ENCODE measurements at regions not wholly inside any gene's neighbourhood (a gene's known extent, or its start where the extent isn't known, plus 50 kb on each side); places are given as distances from the start of the nearest gene placed in this dataset.

GRCh38 chr13:26819046-26819445 is 58.5 kb upstream of the GPR12 start:
- H3K36me3 ChIP-seq (ENCODE audit: control insufficient read depth in 2 of 4, insufficient read depth in 4 of 4, low read length in 3 of 4): no peaks in the 10 kb centered on the region
- H3K9me3 ChIP-seq (ENCODE audit: insufficient read depth in 2 of 2, low read depth in 1 of 2, low read length in 1 of 2): no peaks in the 10 kb centered on the region
- no peak overlapping the region for H3K9ac ChIP-seq (replicated peaks in 1 of 4; ENCODE audit: extremely low read depth in 1 of 4, low read depth in 3 of 4, low read length in 3 of 4)
- no peaks in the 10 kb centered on the region for H4K20me1 ChIP-seq (replicated peaks in 1 of 2; ENCODE audit: control insufficient read depth in 1 of 2, insufficient read depth in 2 of 2, low read length in 2 of 2)
- H4K8ac ChIP-seq (ENCODE audit: extremely low read depth, insufficient read depth, low read length): no peak overlapping the region; the same call in 1 of the 2 replicates
- H3K27ac ChIP-seq (ENCODE audit: low read depth, low read length): no peak overlapping the region
- POLR2A ChIA-PET (ENCODE audit: partially characterized antibody): no interaction called here
- H3K23me2 ChIP-seq (ENCODE audit: low read depth, low read length): no peaks in the 10 kb centered on the region
- no peak overlapping the region for H3K18ac ChIP-seq (ENCODE audit: extremely low read depth, low read length)
- H4K91ac ChIP-seq (replicated peaks; ENCODE audit: insufficient read length, low read length): no peak overlapping the region
- no peak overlapping the region for H2BK20ac ChIP-seq (ENCODE audit: low read length)
- no peak overlapping the region for H4K5ac ChIP-seq (ENCODE audit: insufficient read length, low read depth, low read length)
- no peak overlapping the region for H2BK12ac ChIP-seq (ENCODE audit: low read depth, low read length)
- H2BK5ac ChIP-seq (ENCODE audit: low read depth, low read length): no peak overlapping the region
- H3K79me1 ChIP-seq (ENCODE audit: low read depth, low read length): no peaks in the 10 kb centered on the region
- no peak overlapping the region for H3K4me2 ChIP-seq (ENCODE audit: insufficient read depth in 1 of 2, low read depth in 2 of 2, low read length in 2 of 2)
- no peak overlapping the region for H2BK15ac ChIP-seq (ENCODE audit: low read length)
- H3K14ac ChIP-seq (ENCODE audit: insufficient read length): no peak overlapping the region
- H3K23ac ChIP-seq (ENCODE audit: insufficient read length): no peak overlapping the region
- no peak overlapping the region for H3K4ac ChIP-seq (replicated peaks; ENCODE audit: insufficient read length, low read depth, low read length)
- no peak overlapping the region for H3K4me3 ChIP-seq (ENCODE audit: extremely low read depth in 1 of 4, insufficient read depth in 2 of 4, low read depth in 3 of 4, low read length in 4 of 4)
- WGBS, 2 experiments (ENCODE audit: extremely low coverage in 1 of 2, insufficient coverage in 1 of 2, insufficient read length in 1 of 2, insufficient replicate concordance in 2 of 2, low coverage in 1 of 2, low lambda C conversion rate in 2 of 2, missing lambda C conversion rate in 1 of 2): 94% methylated on average over 3 of the region's 3 CpGs; no CpG with 5 or more reads in 1 of the 2 experiments
- no peak overlapping the region for H3K56ac ChIP-seq (replicated peaks; ENCODE audit: insufficient read length, low read depth, low read length)
- FAIRE-seq (no peak), DNase-seq (ENCODE audit: low read depth in 1 of 2, low spot score in 2 of 2) (no peak)
- H3K79me2 ChIP-seq (ENCODE audit: control insufficient read depth in 1 of 2, insufficient read depth in 2 of 2, low read length in 2 of 2): no peaks in the 10 kb centered on the region
- no peak overlapping the region for H2AK5ac ChIP-seq (ENCODE audit: low read depth, low read length)
- CTCF ChIA-PET (ENCODE audit: partially characterized antibody): interaction anchor here (0.7 to 1.0 kb wide), 4 partner anchors 15 to 106 kb away, joined by 3 read pairs; no protein-coding TSS in a partner anchor
- H3K27me3 ChIP-seq (replicated peaks in 1 of 4; ENCODE audit: control insufficient read depth in 3 of 4, extremely low read depth in 1 of 4, insufficient read depth in 3 of 4, low read length in 3 of 4): no peaks in the 10 kb centered on the region; a peak in 1 of 7 replicates
- no peaks in the 10 kb centered on the region for H3K4me1 ChIP-seq (replicated peaks in 1 of 4; ENCODE audit: control insufficient read depth in 3 of 4, insufficient read depth in 4 of 4, low read length in 3 of 4)
- no peak overlapping the region for H2BK120ac ChIP-seq (replicated peaks; ENCODE audit: low read depth, low read length)
- H2AFZ ChIP-seq (ENCODE audit: low read length): no peak overlapping the region
- TF ChIP-seq RAD21 (IDR thresholded peaks at IDR 0.05 in 1 of 2, conservative IDR thresholded peaks at IDR 0.05 in 1 of 2; ENCODE audit: low read depth in 2 of 2, low read length in 2 of 2) (no peak), SRF (IDR thresholded peaks at IDR 0.05; ENCODE audit: low read depth, low read length) (no peak), POU5F1 (IDR thresholded peaks at IDR 0.05; ENCODE audit: low read depth, low read length) (no peak), ATF3 (IDR thresholded peaks at IDR 0.05; ENCODE audit: insufficient read depth, low read depth, low read length) (no peak), MAX (IDR thresholded peaks at IDR 0.05) (no peak), BCL11A (IDR thresholded peaks at IDR 0.05; ENCODE audit: low read depth in 2 of 2, low read length in 2 of 2) (no peak), CEBPB (IDR thresholded peaks at IDR 0.05; ENCODE audit: low read depth, low read length) (no peak), SUZ12 (IDR thresholded peaks at IDR 0.05; ENCODE audit: low read length) (no peak), EP300 (IDR thresholded peaks at IDR 0.05; ENCODE audit: borderline replicate concordance in 1 of 2, low read depth in 2 of 2, low read length in 2 of 2) (no peak), JUN (IDR thresholded peaks at IDR 0.05; ENCODE audit: low read depth, low read length) (no peak), RBBP5 (IDR thresholded peaks at IDR 0.05; ENCODE audit: borderline replicate concordance, low read depth, low read length) (no peak), JUND (IDR thresholded peaks at IDR 0.05; ENCODE audit: low read length) (no peak), CBX5 (IDR thresholded peaks at IDR 0.05; ENCODE audit: low read depth, low read length) (no peak), EGR1 (IDR thresholded peaks at IDR 0.05; ENCODE audit: borderline replicate concordance, low read depth, low read length) (no peak)

Measured in H1 (cell line).